Activated naive CD8-positive, alpha-beta T cell treated with anti-CD3 and anti-CD28 coated beads, Interleukin-2, amount 10 ng/mL, durations not matched to agents 7 days and 5 days (primary cell): ENCODE measurements at regions not wholly inside any gene's neighbourhood (a gene's known extent, or its start where the extent isn't known, plus 50 kb on each side); places are given as distances from the start of the nearest gene placed in this dataset.

Source experiments
- ATAC-seq: fragments of 150-1000 bp; cut with Tn5 transposase; one replicate; pipeline ENCODE4 v1.10.0; 2021; ENCODE audit warnings: low read depth, moderate library complexity
- POLR2A ChIA-PET: fragments of 350-600 bp; sonication (Branson Sonifier 250); formaldehyde crosslinking; loops from one replicate; lab custom pipeline; 2021; ENCODE audit warnings: antibody characterized with exemption; lab: Charles Lee
- DNase-seq: peaks from one replicate; pipeline ENCODE4 v3.0.0; 2021
- H3K27ac Mint-ChIP-seq: one replicate; pipeline ENCODE4 v1.8.0; 2022; ENCODE audit warnings: mild to moderate bottlenecking, mixed read lengths
- H3K27me3 Mint-ChIP-seq: one replicate; pipeline ENCODE4 v1.8.0; 2022; ENCODE audit warnings: mild to moderate bottlenecking, moderate library complexity, mixed read lengths
- H3K36me3 Mint-ChIP-seq: one replicate; pipeline ENCODE4 v1.8.0; 2021; ENCODE audit warnings: mild to moderate bottlenecking, mixed read lengths
- H3K4me1 Mint-ChIP-seq: one replicate; pipeline ENCODE4 v1.8.0; 2021; ENCODE audit warnings: mixed read lengths
- H3K4me3 Mint-ChIP-seq: one replicate; pipeline ENCODE4 v1.8.0; 2022; ENCODE audit warnings: mild to moderate bottlenecking, moderate library complexity, mixed read lengths
- H3K9me3 Mint-ChIP-seq: one replicate; pipeline ENCODE4 v1.8.0; 2021; ENCODE audit warnings: mixed read lengths

DNA sequence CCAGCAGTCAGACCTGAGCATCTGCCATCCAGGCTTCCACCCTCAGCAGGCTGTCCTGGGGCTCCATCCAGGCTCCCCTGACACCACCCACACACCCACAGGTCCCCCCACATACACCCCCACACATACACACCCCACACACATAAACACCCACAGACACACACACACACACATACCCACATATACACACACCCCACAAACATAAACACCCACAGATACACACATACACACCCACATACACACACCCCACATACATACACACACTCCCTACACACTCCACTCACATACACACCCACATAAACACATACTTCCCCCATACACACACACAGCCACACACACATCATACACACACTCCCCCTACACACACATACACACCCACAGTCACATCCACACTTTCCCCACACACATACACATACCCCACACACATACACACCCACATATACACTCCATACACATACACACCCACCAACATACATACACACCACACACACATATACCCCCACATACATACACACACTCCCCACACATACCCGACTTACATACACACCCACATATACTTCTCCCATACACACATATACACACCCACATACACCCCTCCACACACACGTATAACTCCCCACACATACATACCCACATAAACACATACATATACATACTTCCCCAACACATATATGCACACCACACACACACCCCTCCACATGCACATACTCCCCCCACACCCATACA, 183.3 kb upstream of the ETAA1 start:
- Mint-ChIP-seq H3K27ac (no peak overlapping the region), H3K4me1 (no peaks in the 10 kb centered on the region), H3K36me3 (no peaks in the 10 kb centered on the region), H3K4me3 (no peak overlapping the region), H3K9me3 (no peaks in the 10 kb centered on the region), H3K27me3 (peaks cover 4% of the 10 kb centered on the region)
- POLR2A ChIA-PET: no interaction called here
- ATAC-seq: no peak
- DNase-seq: no peak

GRCh38 chr2:67214585-67215185, 182.4 kb upstream of the ETAA1 start:
- ATAC-seq: no peak
- Mint-ChIP-seq H3K27me3 (peaks cover 4% of the 10 kb centered on the region), H3K36me3 (no peaks in the 10 kb centered on the region), H3K4me1 (no peaks in the 10 kb centered on the region), H3K27ac (no peak overlapping the region), H3K4me3 (no peak overlapping the region), H3K9me3 (no peaks in the 10 kb centered on the region)
- DNase-seq: no peak
- POLR2A ChIA-PET: no interaction called here

GRCh38 chr2:67215214-67216055, 181.7 kb upstream of the ETAA1 start:
- ATAC-seq (no peak), DNase-seq (no peak)
- Mint-ChIP-seq H3K27me3 (peaks cover 4% of the 10 kb centered on the region), H3K9me3 (no peaks in the 10 kb centered on the region), H3K36me3 (no peaks in the 10 kb centered on the region), H3K27ac (no peak overlapping the region), H3K4me1 (no peaks in the 10 kb centered on the region), H3K4me3 (no peak overlapping the region)
- POLR2A ChIA-PET: no interaction called here

DNA sequence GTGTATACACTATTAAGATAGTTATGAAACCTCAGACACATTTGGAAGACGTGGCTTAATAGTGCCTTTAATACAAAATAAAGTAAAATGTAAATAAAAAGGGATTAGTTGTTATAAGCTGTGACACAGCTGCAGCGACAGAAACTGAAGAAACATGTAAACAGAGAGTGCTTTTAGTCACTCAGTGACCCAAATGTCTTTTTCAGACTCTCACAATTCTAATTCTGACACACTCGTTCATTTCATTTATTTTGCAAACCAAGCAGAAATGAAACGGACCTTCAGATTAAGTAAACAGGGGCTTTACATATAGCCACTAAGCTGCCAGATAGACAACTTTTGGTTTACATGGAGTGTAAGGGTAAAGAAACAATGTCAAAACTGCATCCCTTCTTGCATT, 181.0 kb upstream of the ETAA1 start:
- Mint-ChIP-seq H3K27ac (no peak overlapping the region), H3K9me3 (no peaks in the 10 kb centered on the region), H3K4me3 (no peak overlapping the region), H3K36me3 (no peaks in the 10 kb centered on the region), H3K4me1 (no peaks in the 10 kb centered on the region), H3K27me3 (peaks cover 4% of the 10 kb centered on the region)
- DNase-seq (no peak), ATAC-seq (no peak)
- POLR2A ChIA-PET: no interaction called here

GRCh38 chr2:67216881-67217280, 180.3 kb upstream of the ETAA1 start:
- no peak for ATAC-seq
- POLR2A ChIA-PET: no interaction called here
- no peaks in the 10 kb centered on the region for H3K36me3 Mint-ChIP-seq
- H3K27ac Mint-ChIP-seq: no peak overlapping the region
- no peak overlapping the region for H3K4me3 Mint-ChIP-seq
- peaks cover 4% of the 10 kb centered on the region for H3K27me3 Mint-ChIP-seq
- DNase-seq: no peak
- H3K4me1 Mint-ChIP-seq: no peaks in the 10 kb centered on the region
- H3K9me3 Mint-ChIP-seq: no peaks in the 10 kb centered on the region

DNA sequence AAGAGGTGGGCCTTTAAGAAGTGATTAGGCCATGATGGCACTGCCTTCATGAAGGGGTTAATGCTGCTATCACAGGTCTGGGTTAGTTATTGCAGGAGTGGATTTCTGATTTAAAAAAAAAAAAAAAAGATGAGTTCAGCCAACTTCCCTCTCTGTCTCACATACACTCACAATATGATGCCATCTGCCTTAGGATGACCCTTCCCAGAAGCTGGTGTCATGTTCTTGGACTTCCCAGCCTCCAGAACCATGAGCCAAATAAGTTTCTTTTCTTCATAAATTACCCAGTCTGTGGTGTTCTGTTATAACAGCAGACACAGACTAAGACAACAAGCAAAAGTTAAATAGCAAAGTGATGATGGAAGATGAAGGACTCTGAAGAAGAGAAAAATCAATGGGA, 179.7 kb upstream of the ETAA1 start:
- ATAC-seq: no peak
- POLR2A ChIA-PET: no interaction called here
- H3K36me3 Mint-ChIP-seq: no peaks in the 10 kb centered on the region
- no peaks in the 10 kb centered on the region for H3K27me3 Mint-ChIP-seq
- H3K4me1 Mint-ChIP-seq: no peaks in the 10 kb centered on the region
- H3K27ac Mint-ChIP-seq: no peak overlapping the region
- no peaks in the 10 kb centered on the region for H3K9me3 Mint-ChIP-seq
- no peak overlapping the region for H3K4me3 Mint-ChIP-seq
- DNase-seq: no peak

GRCh38 chr2:67218056-67218455, 179.1 kb upstream of the ETAA1 start:
- H3K27me3 Mint-ChIP-seq: no peaks in the 10 kb centered on the region
- no peak for DNase-seq
- POLR2A ChIA-PET: no interaction called here
- no peak for ATAC-seq
- no peak overlapping the region for H3K4me3 Mint-ChIP-seq
- H3K27ac Mint-ChIP-seq: no peak overlapping the region
- H3K9me3 Mint-ChIP-seq: no peaks in the 10 kb centered on the region
- H3K36me3 Mint-ChIP-seq: no peaks in the 10 kb centered on the region
- no peaks in the 10 kb centered on the region for H3K4me1 Mint-ChIP-seq

DNA sequence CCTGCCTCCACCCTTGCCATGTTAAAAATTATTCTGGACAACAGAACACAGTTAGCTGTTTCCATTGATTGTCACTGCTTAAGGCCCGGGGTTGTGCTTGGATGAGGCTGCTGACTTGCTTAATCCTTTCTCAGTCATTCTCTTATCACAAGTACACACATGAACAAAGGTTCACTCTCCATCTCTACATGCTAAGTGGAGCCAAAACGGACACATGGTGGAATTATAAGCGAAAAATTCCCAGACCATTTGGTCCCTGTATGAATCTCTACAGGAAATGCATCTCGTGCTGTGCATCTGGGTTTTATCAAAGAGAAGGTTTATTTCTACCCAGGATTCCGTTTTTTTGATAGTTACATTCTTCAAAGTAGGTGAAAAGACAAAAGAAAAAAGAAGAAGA, 177.5 kb upstream of the ETAA1 start:
- Mint-ChIP-seq H3K27ac (no peak overlapping the region), H3K4me1 (no peaks in the 10 kb centered on the region), H3K4me3 (no peak overlapping the region), H3K36me3 (no peaks in the 10 kb centered on the region), H3K9me3 (no peaks in the 10 kb centered on the region), H3K27me3 (no peaks in the 10 kb centered on the region)
- ATAC-seq (no peak), DNase-seq (no peak)
- POLR2A ChIA-PET: no interaction called here

- H3K27ac Mint-ChIP-seq: no peak overlapping the region
- no peaks in the 10 kb centered on the region for H3K27me3 Mint-ChIP-seq
- no peaks in the 10 kb centered on the region for H3K4me1 Mint-ChIP-seq
- no peak for ATAC-seq
- POLR2A ChIA-PET: no interaction called here
- H3K36me3 Mint-ChIP-seq: no peaks in the 10 kb centered on the region
- no peak for DNase-seq
- H3K4me3 Mint-ChIP-seq: no peak overlapping the region
- H3K9me3 Mint-ChIP-seq: no peaks in the 10 kb centered on the region
These were observed 175.9 kb upstream of the ETAA1 start for GRCh38 chr2:67221266-67221665.

DNA sequence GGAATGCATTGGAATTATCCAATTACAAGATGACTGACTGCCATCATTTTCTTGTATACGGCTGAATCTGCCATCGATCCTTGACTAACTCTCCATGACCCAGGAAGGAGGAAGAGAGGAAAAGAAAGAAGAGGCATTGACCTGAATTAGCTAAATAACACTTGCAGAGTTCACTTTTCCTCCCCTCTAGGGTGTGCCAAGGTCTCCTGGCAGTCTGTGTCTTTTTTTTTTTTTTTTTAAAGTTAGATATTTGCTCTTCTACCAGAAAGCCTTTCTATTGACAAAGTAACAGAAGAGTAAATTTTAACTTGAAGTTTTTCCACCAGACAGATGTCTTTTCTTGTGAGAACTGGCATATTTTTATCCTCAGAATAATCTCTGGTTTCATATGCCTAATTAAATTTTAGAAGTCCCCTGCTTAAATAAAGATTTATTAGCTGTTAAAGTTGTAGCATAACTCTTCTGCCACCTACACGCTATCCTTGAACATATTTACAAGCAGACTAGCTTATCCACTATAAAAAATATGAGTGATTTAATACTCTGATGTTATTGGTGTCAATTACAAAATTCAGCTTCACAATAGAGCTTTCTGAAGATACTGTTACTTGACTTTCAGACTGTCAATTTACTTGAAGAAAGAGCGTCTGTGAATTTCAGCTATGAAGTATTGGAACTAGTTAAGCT, 171.7 kb upstream of the ETAA1 start:
- POLR2A ChIA-PET: no interaction called here
- Mint-ChIP-seq H3K9me3 (no peaks in the 10 kb centered on the region), H3K27me3 (no peaks in the 10 kb centered on the region), H3K27ac (no peak overlapping the region), H3K36me3 (no peaks in the 10 kb centered on the region), H3K4me1 (no peaks in the 10 kb centered on the region), H3K4me3 (no peak overlapping the region)
- DNase-seq (no peak), ATAC-seq (no peak)

- H3K4me1 Mint-ChIP-seq: no peaks in the 10 kb centered on the region
- no peaks in the 10 kb centered on the region for H3K27me3 Mint-ChIP-seq
- no peak overlapping the region for H3K27ac Mint-ChIP-seq
- H3K9me3 Mint-ChIP-seq: no peaks in the 10 kb centered on the region
- H3K36me3 Mint-ChIP-seq: no peaks in the 10 kb centered on the region
- DNase-seq (no peak), ATAC-seq (no peak)
- POLR2A ChIA-PET: interaction anchor here (0.6 kb wide), 1 partner anchor 354 kb away, joined by 3 read pairs; no protein-coding TSS in a partner anchor
- no peak overlapping the region for H3K4me3 Mint-ChIP-seq
These were observed 167.4 kb upstream of the ETAA1 start for GRCh38 chr2:67229706-67230105.

GRCh38 chr2:67232936-67233335, 164.2 kb upstream of the ETAA1 start:
- no peak for ATAC-seq
- H3K27ac Mint-ChIP-seq: no peak overlapping the region
- POLR2A ChIA-PET: no interaction called here
- H3K4me3 Mint-ChIP-seq: no peak overlapping the region
- no peaks in the 10 kb centered on the region for H3K4me1 Mint-ChIP-seq
- DNase-seq: no peak
- no peaks in the 10 kb centered on the region for H3K27me3 Mint-ChIP-seq
- H3K9me3 Mint-ChIP-seq: no peaks in the 10 kb centered on the region
- no peaks in the 10 kb centered on the region for H3K36me3 Mint-ChIP-seq

DNA sequence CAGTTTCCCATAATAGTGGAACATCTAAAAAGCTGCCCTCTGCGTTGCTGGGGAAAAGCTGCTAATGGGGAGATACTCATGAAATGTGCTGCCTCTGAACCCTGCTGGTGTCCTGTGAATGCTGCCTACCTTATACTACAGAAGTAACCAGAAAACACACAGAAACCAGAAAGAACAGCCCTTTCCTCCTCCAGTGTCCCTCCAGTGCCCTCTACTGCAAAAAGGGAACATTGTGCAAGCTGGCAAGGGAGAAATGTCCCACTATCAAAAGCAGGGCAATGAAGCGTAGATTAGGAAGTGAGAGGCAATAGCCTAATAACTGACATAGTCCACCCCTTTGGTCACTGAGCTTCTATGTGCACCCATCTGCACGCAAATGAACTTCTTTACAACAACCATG, 162.7 kb upstream of the ETAA1 start:
- POLR2A ChIA-PET: no interaction called here
- Mint-ChIP-seq H3K9me3 (no peaks in the 10 kb centered on the region), H3K27me3 (no peaks in the 10 kb centered on the region), H3K4me1 (no peaks in the 10 kb centered on the region), H3K4me3 (no peak overlapping the region), H3K36me3 (no peaks in the 10 kb centered on the region), H3K27ac (no peak overlapping the region)
- ATAC-seq: no peak
- no peak for DNase-seq
